Thyroid gland (tissue), 4 donors: ENCODE measurements at regions not wholly inside any gene's neighbourhood (a gene's known extent, or its start where the extent isn't known, plus 50 kb on each side); places are given as distances from the start of the nearest gene placed in this dataset.

Source experiments
- CTCF ChIP-seq, 6 experiments: fragments of 200-600 bp in 3 of 6; fragments of 450-650 bp in 3 of 6; sonication (generic) in 3 of 6; IDR thresholded peaks; one replicate each; pipeline ENCODE4 v1.5.1; 2016 to 2019; ENCODE audit warnings: antibody characterized with exemption in 6 of 6, mild to moderate bottlenecking in 2 of 6, inconsistent platforms in 1 of 6, moderate library complexity in 1 of 6
- POLR2A ChIP-seq, 2 donors: fragments of 450-650 bp; IDR thresholded peaks; one replicate each; pipeline ENCODE4 v1.6.1; 2017; ENCODE audit warnings: antibody characterized with exemption in 2 of 2, mild to moderate bottlenecking in 2 of 2, moderate library complexity in 1 of 2

- TF ChIP-seq CTCF (IDR thresholded peaks at IDR 0.05): no peak
- no peak for TF ChIP-seq POLR2A (IDR thresholded peaks at IDR 0.05)
These were observed 408.5 kb downstream of the MFSD1 start for GRCh38 chr3:159210336-159210735.
